ENCODE measurements at regions not wholly inside any gene's neighbourhood (a gene's known extent, or its start where the extent isn't known, plus 50 kb on each side); places are given as distances from the start of the nearest gene placed in this dataset.

- TF ChIP-seq CTCF (conservative IDR thresholded peaks at IDR 0.05) (no peak), ZFX (IDR thresholded peaks at IDR 0.05) (no peak)
Observed at GRCh38 chr11:103532133-103532788, 423.0 kb downstream of the DYNC2H1 start.
